Gastrocnemius medialis (tissue), 4 donors: ENCODE measurements at regions not wholly inside any gene's neighbourhood (a gene's known extent, or its start where the extent isn't known, plus 50 kb on each side); places are given as distances from the start of the nearest gene placed in this dataset.

Source experiments
- ATAC-seq, 2 donors: fragments of 150-250 bp; one replicate each; pipeline ENCODE4 v1.9.1; 2016
- DNase-seq, 2 donors: peaks; one replicate each; pipeline ENCODE4 v3.0.0-alpha.2; 2019
- H3K27ac ChIP-seq, 4 donors: fragments of 200-600 bp; sonication (generic); 1 replicate in 1 of 4; 2 replicates in 3 of 4; pipeline ENCODE4 v1.5.1; 2016 to 2018; ENCODE audit warnings: mild to moderate bottlenecking in 2 of 4, moderate library complexity in 1 of 4
- H3K27me3 ChIP-seq, 3 donors: fragments of 200-600 bp; sonication (generic) in 2 of 3; 1 replicate in 1 of 3; 2 replicates in 2 of 3; pipeline versions ENCODE4 v1.5.1 to v1.6.0; 2016 to 2019; ENCODE audit warnings: mild to moderate bottlenecking in 1 of 3, moderate library complexity in 1 of 3
- H3K36me3 ChIP-seq, 2 donors: fragments of 200-600 bp; sonication (generic) in 1 of 2; one replicate each; pipeline ENCODE4 v1.5.1; 2017 to 2018
- H3K4me1 ChIP-seq, 2 donors: fragments of 200-600 bp; sonication (generic) in 1 of 2; one replicate each; pipeline ENCODE4 v1.5.1; 2016 to 2017; ENCODE audit warnings: mild to moderate bottlenecking in 2 of 2
- H3K4me3 ChIP-seq, 4 donors: fragments of 200-600 bp; sonication (generic) in 3 of 4; 1 replicate in 1 of 4; 2 replicates in 3 of 4; pipeline ENCODE4 v1.5.1; 2016 to 2019; ENCODE audit warnings: mild to moderate bottlenecking in 2 of 4
- H3K9me3 ChIP-seq, 3 donors: fragments of 200-600 bp; sonication (generic) in 2 of 3; 1 replicate in 1 of 3; 2 replicates in 2 of 3; pipeline ENCODE4 v1.5.1; 2016 to 2019
- CTCF ChIP-seq, 5 experiments: fragments of 450-650 bp in 3 of 5; fragments of 200-600 bp in 2 of 5; sonication (generic) in 2 of 5; IDR thresholded peaks in 4 of 5; conservative IDR thresholded peaks in 1 of 5; 1 replicate in 4 of 5; 2 replicates in 1 of 5; pipeline ENCODE4 v1.5.1; 2016 to 2019; ENCODE audit warnings: antibody characterized with exemption in 5 of 5, mild to moderate bottlenecking in 3 of 5, moderate library complexity in 3 of 5
- POLR2A ChIP-seq, 2 donors: fragments of 450-650 bp; IDR thresholded peaks; one replicate each; pipeline ENCODE4 v1.6.1; 2017; ENCODE audit warnings: antibody characterized with exemption in 2 of 2, mild to moderate bottlenecking in 2 of 2, moderate library complexity in 2 of 2
- in situ Hi-C, 4 donors: fragments of 200-750 bp; cut with MboI; loops; one replicate each; pipeline versions ENCODE4 v1.15.0 to v1.8.0; 2017; ENCODE audit warnings: low sequenced_read_pairs in 4 of 4
- intact Hi-C: fragments of 100-400 bp; cut with DNase I; formaldehyde crosslinking; loops from one replicate; pipeline ENCODE4 v1.15.1; 2023; ENCODE audit warnings: low total_unique reads

GRCh38 chr13:106277484-106278154 is 257.8 kb downstream of the EFNB2 start:
- no peak overlapping the region for H3K27ac ChIP-seq
- no peak for TF ChIP-seq POLR2A (IDR thresholded peaks at IDR 0.05)
- TF ChIP-seq CTCF (IDR thresholded peaks at IDR 0.05 in 4 of 5, conservative IDR thresholded peaks at IDR 0.05 in 1 of 5) = no peak
- no peaks in the 10 kb centered on the region for H3K27me3 ChIP-seq
- intact Hi-C loops (no loop called here), in situ Hi-C loops (no loop called here)
- no peaks in the 10 kb centered on the region for H3K9me3 ChIP-seq
- no peak for ATAC-seq
- H3K4me1 ChIP-seq = no peaks in the 10 kb centered on the region
- H3K4me3 ChIP-seq = no peak overlapping the region
- no peaks in the 10 kb centered on the region for H3K36me3 ChIP-seq
- DNase-seq = no peak

DNA sequence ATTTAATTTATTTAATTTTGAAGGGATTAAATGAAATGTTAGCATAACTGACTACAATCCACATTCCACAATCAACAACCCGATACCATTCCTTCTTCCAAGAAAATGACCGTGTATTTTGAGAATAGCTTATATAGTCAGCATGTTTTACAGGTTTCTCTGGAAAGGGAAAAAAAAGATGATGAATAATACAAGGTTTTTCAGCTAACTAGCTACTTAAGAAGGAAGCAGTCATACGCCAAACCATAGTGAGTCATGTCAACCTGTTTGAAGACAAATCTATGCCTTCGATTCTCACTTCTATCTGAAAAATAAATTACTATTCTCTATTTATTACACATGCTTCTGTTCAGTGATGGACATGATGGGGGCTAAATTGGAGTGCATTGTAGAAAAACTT is 258.6 kb downstream of the EFNB2 start:
- in situ Hi-C loops (no loop called here), intact Hi-C loops (no loop called here)
- ATAC-seq (no peak), DNase-seq (no peak)
- TF ChIP-seq CTCF (IDR thresholded peaks at IDR 0.05 in 4 of 5, conservative IDR thresholded peaks at IDR 0.05 in 1 of 5) (no peak), POLR2A (IDR thresholded peaks at IDR 0.05) (no peak)
- no peaks in the 10 kb centered on the region for H3K36me3 ChIP-seq
- H3K27me3 ChIP-seq = no peaks in the 10 kb centered on the region
- H3K4me3 ChIP-seq = no peak overlapping the region
- H3K4me1 ChIP-seq = no peaks in the 10 kb centered on the region
- H3K27ac ChIP-seq = no peak overlapping the region
- no peaks in the 10 kb centered on the region for H3K9me3 ChIP-seq

DNA sequence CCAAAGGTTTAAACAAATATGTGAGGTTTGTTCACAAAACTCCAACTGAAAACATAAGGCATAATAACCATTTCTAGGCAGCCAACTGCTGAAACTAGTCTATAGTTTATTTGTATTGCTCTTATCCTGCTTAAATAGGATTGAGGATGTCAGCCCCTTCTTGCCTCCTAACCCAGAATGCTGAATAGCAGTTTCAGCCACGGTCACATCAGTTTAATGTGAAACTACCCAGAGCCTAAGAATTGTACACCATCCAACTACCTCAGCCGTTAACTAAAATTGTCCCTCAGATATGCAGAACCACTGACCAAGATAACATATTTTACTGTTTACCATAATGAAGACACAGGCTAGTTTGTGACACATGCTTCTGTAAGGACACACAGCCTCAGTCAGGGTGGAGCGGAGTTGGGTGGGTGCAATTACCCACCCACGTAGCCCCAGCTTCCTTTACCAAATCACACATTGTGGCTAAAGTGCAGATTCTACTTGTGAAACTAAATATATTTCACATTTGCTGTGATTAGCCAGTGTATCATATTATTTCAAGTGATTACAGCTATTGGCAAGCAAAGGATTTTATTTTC is 259.9 kb downstream of the EFNB2 start:
- DNase-seq = no peak
- ATAC-seq = no peak
- no peaks in the 10 kb centered on the region for H3K4me1 ChIP-seq
- no peaks in the 10 kb centered on the region for H3K9me3 ChIP-seq
- H3K36me3 ChIP-seq = no peaks in the 10 kb centered on the region
- TF ChIP-seq CTCF (IDR thresholded peaks at IDR 0.05 in 4 of 5, conservative IDR thresholded peaks at IDR 0.05 in 1 of 5) = no peak
- TF ChIP-seq POLR2A (IDR thresholded peaks at IDR 0.05) = no peak
- no peak overlapping the region for H3K27ac ChIP-seq
- no peaks in the 10 kb centered on the region for H3K27me3 ChIP-seq
- in situ Hi-C loops (no loop called here), intact Hi-C loops (no loop called here)
- H3K4me3 ChIP-seq = no peak overlapping the region

- no peak overlapping the region for H3K4me3 ChIP-seq
- DNase-seq (no peak), ATAC-seq (no peak)
- no peaks in the 10 kb centered on the region for H3K36me3 ChIP-seq
- no peaks in the 10 kb centered on the region for H3K27me3 ChIP-seq
- H3K27ac ChIP-seq = no peak overlapping the region
- no peak for TF ChIP-seq POLR2A (IDR thresholded peaks at IDR 0.05)
- TF ChIP-seq CTCF (IDR thresholded peaks at IDR 0.05 in 4 of 5, conservative IDR thresholded peaks at IDR 0.05 in 1 of 5) = no peak
- intact Hi-C loops = no loop called here
- in situ Hi-C loops = no loop called here
- no peaks in the 10 kb centered on the region for H3K9me3 ChIP-seq
- H3K4me1 ChIP-seq = no peaks in the 10 kb centered on the region
Measured at GRCh38 chr13:106274551-106275203, 260.8 kb downstream of the EFNB2 start.
